Mesodermal cell (in vitro differentiated cells): ENCODE measurements at regions not wholly inside any gene's neighbourhood (a gene's known extent, or its start where the extent isn't known, plus 50 kb on each side); places are given as distances from the start of the nearest gene placed in this dataset.
A peak's percentile ranks its signal among the peaks of the same experiment; 100 is the strongest.
"Not testable (repeated sequence)": the region's sequence is repeated elsewhere in the genome, so short reads cannot be mapped to it uniquely, and the experiment has no call there.

Source experiments
- H3K27ac ChIP-seq: 2 replicates; pipeline ENCODE4 v1.7.0; 2013; ENCODE audit warnings: mild to moderate bottlenecking, low read depth, low read length, moderate library complexity; ENCODE audit not compliant: severe bottlenecking
- H3K36me3 ChIP-seq: 2 replicates; pipeline ENCODE4 v1.7.1; 2013; ENCODE audit warnings: mild to moderate bottlenecking, low read length, moderate library complexity; ENCODE audit not compliant: control insufficient read depth, insufficient read depth
- H3K4me1 ChIP-seq: one replicate; pipeline ENCODE4 v1.7.1; 2013; ENCODE audit warnings: mild to moderate bottlenecking, low read length; ENCODE audit not compliant: insufficient read depth, control insufficient read depth, poor library complexity, severe bottlenecking
- H3K4me3 ChIP-seq: 2 replicates; pipeline ENCODE4 v1.7.0; 2013; ENCODE audit warnings: low read length, control low read depth, mild to moderate bottlenecking; ENCODE audit not compliant: insufficient read depth, poor library complexity, severe bottlenecking; ENCODE audit errors: extremely low read depth
- H3K9me3 ChIP-seq: 2 replicates; pipeline ENCODE4 v1.7.1; 2013; ENCODE audit warnings: mild to moderate bottlenecking, low read length, moderate library complexity; ENCODE audit not compliant: control insufficient read depth
- WGBS, 2 experiments: methylation state at CpG; one replicate each; pipeline ENCODE4 v1.1.5; 2013; ENCODE audit warnings: missing lambda C conversion rate in 2 of 2; ENCODE audit not compliant: insufficient coverage in 2 of 2; 5-methylcytosine and 5-hydroxymethylcytosine counted together

- H3K27ac ChIP-seq, H3K4me3 ChIP-seq, H3K36me3 ChIP-seq, H3K9me3 ChIP-seq, H3K4me1 ChIP-seq: not testable (repeated sequence)
- no CpG with 5 or more reads among the region's 2 CpGs for WGBS, 2 experiments
Observed at GRCh38 chr1:143764831-143765230, 207.0 kb downstream of the FAM72C start.

GRCh38 chr1:143760366-143760765 is 211.4 kb downstream of the FAM72C start:
- H3K36me3 ChIP-seq, H3K9me3 ChIP-seq, H3K27ac ChIP-seq, H3K4me3 ChIP-seq, H3K4me1 ChIP-seq: not testable (repeated sequence)
- 100% methylated on average over 1 of the region's 7 CpGs; no CpG with 5 or more reads in 1 of the 2 experiments for WGBS, 2 experiments

- not testable (repeated sequence) for H3K4me3 ChIP-seq, H3K36me3 ChIP-seq, H3K27ac ChIP-seq, H3K9me3 ChIP-seq, H3K4me1 ChIP-seq
- 50 to 88% methylated on average over 1 to 3 of the region's 3 CpGs for WGBS, 2 experiments
Observed at GRCh38 chr1:143755961-143756360, 215.8 kb downstream of the FAM72C start.

DNA sequence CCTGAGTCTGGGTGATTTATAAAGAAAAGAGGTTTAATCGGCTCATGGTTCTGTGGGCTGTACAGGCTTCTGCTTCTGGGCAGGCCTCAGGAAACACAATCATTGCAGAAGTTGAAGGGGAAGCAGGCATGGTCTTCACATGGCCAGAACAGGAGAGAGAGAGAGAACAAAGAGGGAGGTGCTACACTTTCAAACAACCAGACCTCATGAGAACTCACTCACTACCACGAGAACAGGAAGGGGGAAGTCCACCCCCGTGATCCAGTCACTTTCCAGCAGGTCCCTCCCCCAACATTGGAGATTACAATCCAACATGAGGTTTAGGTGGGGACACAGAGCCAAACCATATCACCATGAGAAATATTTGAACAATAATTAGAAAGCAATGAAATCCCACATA is 222.9 kb downstream of the FAM72C start:
- Histone ChIP-seq H3K9me3 (no peaks in the 10 kb centered on the region), H3K4me3 (no peak overlapping the region), H3K4me1 (no peaks in the 10 kb centered on the region), H3K27ac (no peak overlapping the region), H3K36me3 (no peaks in the 10 kb centered on the region)
- 88% methylated on average over 1 of the region's 3 CpGs; no CpG with 5 or more reads in 1 of the 2 experiments for WGBS, 2 experiments

- H3K4me1 ChIP-seq, result peaks cover 3% of the 10 kb centered on the region
- WGBS, 2 experiments, result 3 to 13% methylated on average over 6 to 13 of the region's 14 CpGs
- H3K4me3 ChIP-seq, result peak overlapping the region; percentile 56
- peak overlapping the region; percentile 17 for H3K27ac ChIP-seq
- H3K9me3 ChIP-seq, result no peaks in the 10 kb centered on the region
- no peaks in the 10 kb centered on the region for H3K36me3 ChIP-seq
Observed at GRCh38 chr1:143736562-143736961, 235.2 kb downstream of the FAM72C start.

DNA sequence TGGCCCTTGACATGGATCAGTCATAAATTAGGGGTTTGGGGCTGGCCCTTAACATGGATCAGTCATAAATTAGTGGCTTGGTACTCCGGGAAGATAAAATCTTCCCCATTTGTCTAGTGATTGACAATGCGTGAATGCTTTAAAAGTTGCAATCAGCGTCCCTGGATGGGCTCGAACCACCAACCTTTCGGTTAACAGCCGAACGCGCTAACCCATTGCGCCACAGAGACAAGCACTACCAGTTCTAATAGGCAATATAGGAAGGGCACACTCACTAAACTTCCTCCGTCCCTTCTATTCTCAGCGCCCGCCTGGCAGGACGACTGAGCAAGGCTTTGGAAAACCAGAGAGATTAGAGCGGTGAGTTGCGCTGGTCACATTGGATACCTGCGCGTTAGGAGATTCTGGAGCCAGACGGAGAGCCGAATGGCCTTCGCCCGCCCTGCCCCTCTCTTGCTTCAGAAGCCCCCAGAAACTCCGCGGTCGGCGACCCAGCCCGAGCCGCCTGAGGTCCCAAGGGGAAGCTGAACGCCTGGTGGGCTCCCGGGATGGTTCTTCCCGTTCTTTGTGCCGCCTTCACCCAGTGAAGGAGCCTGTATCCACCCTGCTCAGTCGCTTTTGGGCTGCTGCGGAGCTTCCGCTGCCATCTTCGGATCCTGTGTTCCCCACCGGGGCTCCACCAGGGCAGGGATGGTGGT is 235.9 kb downstream of the FAM72C start:
- Histone ChIP-seq H3K27ac (peak overlapping the region; percentile 17), H3K4me3 (peak overlapping the region; percentile 56)
- WGBS, 2 experiments, result 6 to 8% methylated on average over 22 to 28 of the region's 36 CpGs

GRCh38 chr1:143734261-143734660 is 237.5 kb downstream of the FAM72C start:
- 65 to 83% methylated on average over 1 to 2 of the region's 3 CpGs for WGBS, 2 experiments
- H3K36me3 ChIP-seq, H3K9me3 ChIP-seq, H3K27ac ChIP-seq, H3K4me3 ChIP-seq, H3K4me1 ChIP-seq: not testable (repeated sequence)

More for the DNA sequence above, 235.9 kb downstream of the FAM72C start:
- Histone ChIP-seq H3K36me3 (no peaks in the 10 kb centered on the region), H3K9me3 (no peaks in the 10 kb centered on the region), H3K4me1 (peaks cover 3% of the 10 kb centered on the region)

GRCh38 chr1:143730890-143731289 is 240.9 kb downstream of the FAM72C start:
- H3K36me3 ChIP-seq, H3K4me3 ChIP-seq, H3K27ac ChIP-seq, H3K4me1 ChIP-seq, H3K9me3 ChIP-seq: not testable (repeated sequence)
- 93 to 100% methylated on average over 1 to 3 of the region's 6 CpGs for WGBS, 2 experiments

DNA sequence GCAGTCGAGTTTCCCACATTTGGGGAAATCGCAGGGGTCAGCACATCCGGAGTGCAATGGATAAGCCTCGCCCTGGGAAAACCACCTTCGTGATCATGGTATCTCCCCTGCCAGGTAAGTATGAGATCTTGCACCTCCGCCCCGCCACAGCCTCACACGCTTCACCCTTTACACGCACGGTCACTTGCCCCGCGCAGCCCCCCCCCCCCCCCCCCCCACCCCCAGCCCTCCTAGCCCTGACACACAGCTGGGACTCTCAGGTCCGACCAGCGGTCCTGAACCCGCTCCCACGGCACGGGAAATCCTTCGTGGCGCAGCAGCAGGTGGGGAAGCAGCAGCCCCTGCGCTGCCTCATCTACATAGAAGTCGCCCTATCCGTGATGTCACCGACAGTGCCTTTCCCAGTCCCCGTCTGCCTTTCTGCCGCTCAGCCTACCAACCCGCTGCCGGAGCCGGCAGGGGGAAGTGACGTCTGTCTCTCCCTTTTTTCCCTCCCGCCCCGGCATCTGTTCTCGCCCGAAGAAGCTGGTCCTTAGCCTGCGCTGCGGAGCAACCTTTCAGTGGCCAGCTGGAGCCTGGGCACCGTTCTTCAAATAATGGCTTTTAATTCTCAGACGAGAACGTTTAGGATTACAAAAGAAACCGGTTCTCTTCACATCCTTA is 242.2 kb downstream of the FAM72C start:
- H3K9me3 ChIP-seq, H3K4me1 ChIP-seq, H3K27ac ChIP-seq, H3K36me3 ChIP-seq, H3K4me3 ChIP-seq: not testable (repeated sequence)
- WGBS, 2 experiments, result no CpG with 5 or more reads among the region's 39 CpGs

DNA sequence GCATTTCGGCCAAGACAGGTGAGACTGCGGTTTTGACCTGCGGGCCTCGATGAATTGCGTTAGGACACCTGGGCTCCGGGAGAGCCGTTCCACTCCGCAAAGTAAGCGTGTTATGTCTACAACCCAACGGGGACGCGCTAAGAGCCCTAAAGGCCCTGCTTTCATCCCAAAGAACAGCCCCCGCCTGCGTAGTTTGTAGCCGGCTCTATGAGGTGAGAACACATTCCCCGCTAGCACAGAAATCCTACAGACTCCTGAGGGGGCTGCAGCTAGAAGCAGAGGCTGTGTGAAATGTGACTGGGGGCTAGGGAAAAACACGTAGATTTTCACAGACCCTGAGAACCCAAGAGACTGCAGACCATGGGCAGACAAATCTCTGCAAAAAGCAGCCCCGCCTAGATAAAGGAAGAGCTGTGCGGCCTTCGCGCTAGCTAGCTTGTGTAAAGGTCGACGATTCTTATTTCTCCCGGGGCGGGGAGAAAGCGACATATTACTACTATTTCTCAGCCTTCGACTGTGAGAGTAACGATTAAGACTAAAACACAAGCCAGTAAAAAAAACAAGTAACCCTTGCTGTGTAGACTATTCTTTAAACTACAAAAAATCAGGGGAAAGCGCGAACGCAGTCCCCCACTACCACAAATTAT is 242.9 kb downstream of the FAM72C start:
- not testable (repeated sequence) for H3K36me3 ChIP-seq, H3K27ac ChIP-seq, H3K4me1 ChIP-seq, H3K4me3 ChIP-seq, H3K9me3 ChIP-seq
- WGBS, 2 experiments, result no CpG with 5 or more reads among the region's 31 CpGs

DNA sequence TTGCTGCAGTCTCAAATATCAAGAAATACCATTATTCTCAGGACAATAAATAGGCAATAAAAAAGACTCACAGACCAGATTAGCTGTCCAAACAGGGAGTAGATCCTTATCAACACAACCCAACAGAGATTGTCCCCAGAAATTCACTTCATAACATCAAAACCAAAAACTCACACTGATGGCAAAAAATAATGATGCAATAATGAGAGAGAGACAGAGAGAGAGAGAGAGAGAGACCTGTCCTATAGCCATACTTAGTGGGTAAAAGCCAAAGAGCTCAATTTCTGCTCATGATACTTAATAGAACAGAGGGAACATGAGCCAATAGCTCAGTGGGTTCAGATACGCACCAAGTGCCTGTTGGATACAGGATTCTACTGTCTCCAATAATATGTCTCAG is 244.5 kb downstream of the FAM72C start:
- H3K9me3 ChIP-seq, result no peaks in the 10 kb centered on the region
- H3K4me3 ChIP-seq, result no peak overlapping the region
- H3K4me1 ChIP-seq, result no peaks in the 10 kb centered on the region
- no peak overlapping the region for H3K27ac ChIP-seq
- 100% methylated on average over 1 of the region's 1 CpG; no CpG with 5 or more reads in 1 of the 2 experiments for WGBS, 2 experiments
- no peaks in the 10 kb centered on the region for H3K36me3 ChIP-seq
